NT2/D1 (cell line): ENCODE measurements at regions not wholly inside any gene's neighbourhood (a gene's known extent, or its start where the extent isn't known, plus 50 kb on each side); places are given as distances from the start of the nearest gene placed in this dataset.

ENCODE experiments used
- YY1 ChIP-seq: IDR thresholded peaks from 2 replicates; pipeline ENCODE4 v1.6.1; 2011; ENCODE audit not compliant: insufficient read length, insufficient read depth
- ZNF274 ChIP-seq: IDR thresholded peaks from 2 replicates; pipeline ENCODE4 v1.6.1; 2011; ENCODE audit warnings: mild to moderate bottlenecking, low read depth, low read length

GRCh38 chr15:93716615-93717231, 514.6 kb upstream of the MCTP2 start:
- TF ChIP-seq YY1 (no peak), ZNF274 (no peak)
